OCI-LY1 (cell line): ENCODE measurements at regions not wholly inside any gene's neighbourhood (a gene's known extent, or its start where the extent isn't known, plus 50 kb on each side); places are given as distances from the start of the nearest gene placed in this dataset.

Experiments used
- H2AFZ ChIP-seq: fragments of 200-600 bp; sonication (generic), shearing (Covaris generic); 2 replicates; pipeline ENCODE4 v1.6.0; 2014; ENCODE audit warnings: antibody characterized with exemption, mild to moderate bottlenecking, low read length
- H3F3A ChIP-seq: fragments of 200-600 bp; sonication (generic), shearing (Covaris generic); 2 replicates; pipeline ENCODE4 v1.6.0; 2014; ENCODE audit warnings: mild to moderate bottlenecking, antibody characterized with exemption, low read length, moderate library complexity; ENCODE audit not compliant: insufficient read depth
- H3K27ac ChIP-seq: fragments of 200-600 bp; sonication (generic); 2 replicates; pipeline ENCODE4 v1.5.1; 2014; ENCODE audit warnings: low read length, mixed run types, mild to moderate bottlenecking, low read depth; ENCODE audit not compliant: poor library complexity, severe bottlenecking
- H3K27me3 ChIP-seq: fragments of 200-600 bp; sonication (generic); 2 replicates; pipeline ENCODE4 v1.6.0; 2014; ENCODE audit warnings: antibody characterized with exemption, mild to moderate bottlenecking, low read length, moderate library complexity; ENCODE audit not compliant: insufficient read depth
- H3K36me3 ChIP-seq: fragments of 200-600 bp; sonication (generic); 2 replicates; pipeline ENCODE4 v1.6.1; 2014; ENCODE audit warnings: mild to moderate bottlenecking, antibody characterized with exemption, low read length, moderate library complexity, mixed read lengths; ENCODE audit not compliant: insufficient read depth
- H3K4me1 ChIP-seq: fragments of 200-600 bp; sonication (generic); 2 replicates; pipeline ENCODE4 v1.5.1; 2014; ENCODE audit warnings: mild to moderate bottlenecking, low read length, moderate library complexity; ENCODE audit not compliant: insufficient read depth, severe bottlenecking
- H3K4me2 ChIP-seq: fragments of 200-600 bp; sonication (generic), shearing (Covaris generic); 2 replicates; pipeline ENCODE4 v1.6.1; 2014; ENCODE audit warnings: low read length
- H3K4me3 ChIP-seq: fragments of 200-600 bp; sonication (generic); 2 replicates; pipeline ENCODE4 v1.5.1; 2014; ENCODE audit warnings: low read length, low read depth, mild to moderate bottlenecking, mixed read lengths; ENCODE audit not compliant: poor library complexity, severe bottlenecking
- H3K79me2 ChIP-seq: fragments of 200-600 bp; shearing (Covaris generic); 2 replicates; pipeline ENCODE4 v1.6.1; 2016; ENCODE audit warnings: mixed run types, low read length, mixed read lengths; ENCODE audit not compliant: insufficient read depth
- H3K9ac ChIP-seq: fragments of 200-600 bp; sonication (generic), shearing (Covaris generic); 2 replicates; pipeline ENCODE4 v1.6.1; 2014; ENCODE audit warnings: mild to moderate bottlenecking, low read length, mixed read lengths
- H3K9me2 ChIP-seq: fragments of 200-600 bp; sonication (generic), shearing (Covaris generic); 2 replicates; pipeline ENCODE4 v1.6.1; 2014; ENCODE audit warnings: low read depth, mild to moderate bottlenecking, low read length, mixed read lengths
- H3K9me3 ChIP-seq: fragments of 200-600 bp; shearing (Covaris generic); 2 replicates; pipeline ENCODE4 v1.6.1; 2014; ENCODE audit warnings: low read length, mixed read lengths
- H4K20me1 ChIP-seq: fragments of 200-600 bp; sonication (generic), shearing (Covaris generic); 2 replicates; pipeline ENCODE4 v1.6.0; 2016; ENCODE audit warnings: mild to moderate bottlenecking, low read length; ENCODE audit not compliant: insufficient read depth
- CTCF ChIP-seq: fragments of 200-600 bp; sonication (generic), shearing (Covaris generic); IDR thresholded peaks from 2 replicates; pipeline ENCODE4 v1.5.1; 2017; ENCODE audit warnings: mild to moderate bottlenecking, antibody characterized with exemption, low read length, moderate library complexity, mixed read lengths
- EZH2 ChIP-seq: fragments of 200-600 bp; sonication (generic), shearing (Covaris generic); IDR thresholded peaks from 2 replicates; pipeline ENCODE4 v1.8.0; 2017; ENCODE audit warnings: borderline replicate concordance, mixed run types, mild to moderate bottlenecking, antibody characterized with exemption, low read length, moderate library complexity, mixed read lengths

- Histone ChIP-seq H3F3A (no peaks in the 10 kb centered on the region), H2AFZ (no peak overlapping the region), H4K20me1 (no peaks in the 10 kb centered on the region), H3K27me3 (no peaks in the 10 kb centered on the region), H3K36me3 (no peaks in the 10 kb centered on the region), H3K9me2 (no peaks in the 10 kb centered on the region), H3K9ac (no peak overlapping the region), H3K79me2 (no peaks in the 10 kb centered on the region), H3K4me3 (no peak overlapping the region), H3K27ac (no peak overlapping the region), H3K4me2 (no peak overlapping the region), H3K9me3 (no peaks in the 10 kb centered on the region), H3K4me1 (no peaks in the 10 kb centered on the region)
- TF ChIP-seq EZH2 (no peak), CTCF (no peak)
Measured at GRCh38 chr5:154624341-154624740, 130.8 kb upstream of the LARP1 start.

- no peaks in the 10 kb centered on the region for H3F3A ChIP-seq
- TF ChIP-seq CTCF (no peak), EZH2 (no peak)
- no peak overlapping the region for H3K9ac ChIP-seq
- no peaks in the 10 kb centered on the region for H3K27me3 ChIP-seq
- no peak overlapping the region for H2AFZ ChIP-seq
- no peaks in the 10 kb centered on the region for H3K36me3 ChIP-seq
- no peaks in the 10 kb centered on the region for H3K79me2 ChIP-seq
- H3K4me1 ChIP-seq, result no peaks in the 10 kb centered on the region
- no peaks in the 10 kb centered on the region for H4K20me1 ChIP-seq
- no peak overlapping the region for H3K4me2 ChIP-seq
- no peak overlapping the region for H3K27ac ChIP-seq
- no peaks in the 10 kb centered on the region for H3K9me2 ChIP-seq
- no peak overlapping the region for H3K4me3 ChIP-seq
- H3K9me3 ChIP-seq, result no peaks in the 10 kb centered on the region
Measured at GRCh38 chr5:154620411-154620810, 134.8 kb upstream of the LARP1 start.

GRCh38 chr5:154618696-154619095, 136.5 kb upstream of the LARP1 start:
- H3K9me2 ChIP-seq, result no peaks in the 10 kb centered on the region
- H3K27ac ChIP-seq, result no peak overlapping the region
- TF ChIP-seq EZH2 (no peak), CTCF (no peak)
- no peaks in the 10 kb centered on the region for H3K36me3 ChIP-seq
- no peak overlapping the region for H3K9ac ChIP-seq
- H3K79me2 ChIP-seq, result no peaks in the 10 kb centered on the region
- H3F3A ChIP-seq, result no peaks in the 10 kb centered on the region
- no peak overlapping the region for H2AFZ ChIP-seq
- H3K9me3 ChIP-seq, result no peaks in the 10 kb centered on the region
- H3K27me3 ChIP-seq, result no peaks in the 10 kb centered on the region
- H4K20me1 ChIP-seq, result no peaks in the 10 kb centered on the region
- H3K4me2 ChIP-seq, result no peak overlapping the region
- H3K4me3 ChIP-seq, result no peak overlapping the region
- H3K4me1 ChIP-seq, result no peaks in the 10 kb centered on the region
